ENCODE measurements at regions not wholly inside any gene's neighbourhood (a gene's known extent, or its start where the extent isn't known, plus 50 kb on each side); places are given as distances from the start of the nearest gene placed in this dataset.

DNA sequence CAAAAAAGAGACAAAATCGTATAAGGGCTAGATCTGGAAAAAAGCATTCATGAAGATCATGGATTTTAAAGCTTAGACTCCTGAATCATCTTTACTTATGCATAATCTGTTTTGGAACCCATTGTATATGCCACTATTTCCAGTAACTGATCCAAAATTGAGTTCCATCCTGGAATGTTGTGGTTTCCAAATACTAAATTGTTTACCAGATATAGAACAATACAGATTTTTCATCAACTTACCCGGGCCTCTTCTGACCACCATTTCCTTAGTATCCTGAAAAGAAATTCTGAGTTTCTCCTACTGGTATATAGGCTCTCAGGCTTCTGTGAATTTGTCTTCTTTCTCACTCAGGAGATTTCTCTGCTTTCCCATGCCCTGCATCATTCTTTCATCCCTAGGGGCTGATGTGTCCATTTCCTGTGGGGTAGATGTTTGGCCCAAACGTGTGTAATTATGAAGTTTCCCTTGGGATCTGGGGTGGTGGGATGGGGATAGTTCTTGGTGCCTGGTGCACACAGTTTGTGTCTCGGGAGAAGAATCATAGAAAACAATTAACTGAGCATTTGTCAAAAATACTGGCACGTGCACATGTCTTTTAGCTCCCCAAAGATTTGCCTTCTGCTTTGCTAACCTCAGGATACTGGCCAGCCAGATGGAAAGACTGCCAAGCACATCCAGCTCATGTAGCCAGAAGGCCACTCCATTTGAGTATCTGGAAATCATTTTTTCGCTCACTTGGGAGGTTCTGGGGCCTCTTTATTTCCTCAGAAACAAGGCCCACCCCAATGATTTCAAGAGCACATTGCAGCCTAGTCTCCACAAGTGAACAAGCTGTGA lies 127.8 kb downstream of the NTMT2 start:
- peak; percentile 86 for DNase-seq

DNA sequence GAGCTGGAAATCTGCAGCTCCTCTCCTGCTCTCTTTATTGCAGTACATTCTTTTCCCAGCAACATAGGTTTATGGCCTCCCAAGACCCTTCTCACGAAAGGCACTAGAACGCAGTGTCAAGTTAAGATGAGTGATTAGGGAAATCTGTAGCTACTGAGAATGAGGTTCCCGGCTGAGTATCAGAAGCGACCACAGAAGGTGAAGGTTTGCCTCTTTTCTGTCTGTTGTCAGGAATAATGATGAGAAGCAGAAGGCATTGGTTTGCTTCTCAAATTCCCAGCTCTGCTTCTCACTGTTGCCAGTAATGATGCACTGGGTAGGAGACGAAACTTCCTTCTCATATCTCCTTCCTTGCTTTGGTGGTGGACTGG lies 128.4 kb downstream of the NTMT2 start:
- no peak for DNase-seq

DNA sequence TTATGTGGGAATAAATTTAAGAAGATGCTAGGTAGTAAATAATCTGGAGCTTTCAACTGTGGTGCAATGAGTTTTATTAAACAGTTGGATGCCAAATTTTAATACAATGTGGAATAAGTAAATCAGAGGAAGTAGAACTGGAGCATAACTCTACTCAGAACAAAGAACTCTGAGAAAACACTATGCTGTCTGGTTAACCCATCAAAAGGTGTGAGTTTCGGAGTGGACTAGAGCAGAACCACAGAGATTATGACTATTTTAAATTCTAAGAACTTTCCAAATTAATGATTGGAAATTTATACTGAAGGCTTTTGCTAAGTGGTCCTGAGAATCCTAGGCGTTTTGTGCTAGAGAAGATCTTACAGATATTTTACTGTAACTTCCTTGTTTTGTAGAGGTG lies 132.2 kb downstream of the NTMT2 start:
- DNase-seq = no peak

DNA sequence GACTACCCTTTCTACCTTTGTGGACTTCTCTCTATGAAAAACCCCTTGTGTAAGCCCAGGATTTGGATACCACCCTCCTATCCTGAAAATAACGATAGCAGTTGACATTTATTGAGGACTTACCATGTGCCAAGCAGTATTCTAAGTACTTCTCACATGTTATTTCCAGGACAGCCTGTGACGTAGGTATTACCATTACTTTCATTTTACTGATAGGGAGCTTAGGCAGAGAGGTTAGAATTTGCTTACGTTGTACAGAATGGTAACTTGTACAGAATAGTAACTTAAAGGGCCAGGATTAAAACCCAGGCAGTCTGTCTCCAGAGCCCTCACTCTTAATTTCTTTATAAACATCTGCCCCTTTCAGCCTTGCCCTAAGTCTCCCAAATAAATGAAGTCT lies 138.3 kb downstream of the NTMT2 start:
- DNase-seq = no peak

DNA sequence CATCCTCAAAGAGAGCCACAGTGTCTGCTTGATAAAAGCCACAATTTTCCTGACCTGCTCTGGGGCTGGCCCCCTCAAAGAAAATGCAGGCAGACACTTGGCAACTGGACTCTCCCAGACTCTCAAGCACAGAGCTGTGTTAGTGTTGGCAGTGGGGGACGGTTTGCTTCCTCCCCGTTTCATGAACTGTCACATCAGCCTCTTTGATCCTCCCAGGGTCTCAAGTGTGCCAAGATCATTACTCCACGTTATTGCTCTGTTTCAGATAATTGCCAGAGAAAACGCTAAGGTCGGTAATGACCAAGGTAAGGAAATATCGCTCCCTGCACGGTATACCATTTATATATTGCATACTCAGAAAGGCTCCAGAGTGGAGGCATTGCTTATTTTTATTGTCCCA lies 138.8 kb downstream of the NTMT2 start:
- DNase-seq = peak; percentile 81

DNA sequence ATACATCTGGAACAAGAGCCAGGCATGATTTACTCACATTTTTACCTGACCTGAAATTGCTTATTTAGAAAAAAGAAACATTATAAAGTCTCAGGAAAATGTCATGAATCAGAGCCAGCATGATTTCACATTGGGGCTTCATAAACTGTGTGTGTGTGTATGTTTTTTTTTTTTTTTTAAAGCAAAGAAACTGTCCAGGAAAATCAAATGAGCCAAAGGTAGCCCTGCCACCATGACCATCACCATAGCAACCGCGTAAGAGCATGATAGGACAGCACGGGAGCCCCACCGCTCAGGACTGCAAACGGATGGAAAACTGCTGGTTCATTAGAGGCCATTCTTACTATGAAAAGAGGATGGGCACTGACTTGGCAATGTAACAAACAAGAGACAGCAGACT lies 139.2 kb downstream of the NTMT2 start:
- DNase-seq = peak; percentile 66

DNA sequence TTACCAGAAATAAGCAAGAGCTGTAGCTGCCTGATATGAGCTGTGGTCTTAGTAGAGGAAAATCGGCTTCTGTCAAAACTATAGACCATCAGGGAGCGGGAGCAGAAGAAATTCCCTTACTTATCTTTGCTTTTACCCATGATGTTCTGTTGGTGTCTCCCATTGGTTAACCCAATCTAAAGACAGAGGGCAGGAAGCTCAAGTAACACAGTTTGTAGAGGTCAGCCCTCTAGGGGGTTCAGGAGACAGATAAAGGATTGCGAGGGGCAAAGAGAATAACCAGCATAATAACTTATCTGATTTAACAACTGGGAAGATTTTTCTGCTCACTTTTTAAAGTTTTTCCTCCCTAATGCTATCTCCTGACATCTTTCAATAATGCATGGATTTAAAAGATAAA lies 142.4 kb downstream of the NTMT2 start:
- DNase-seq = no peak

DNA sequence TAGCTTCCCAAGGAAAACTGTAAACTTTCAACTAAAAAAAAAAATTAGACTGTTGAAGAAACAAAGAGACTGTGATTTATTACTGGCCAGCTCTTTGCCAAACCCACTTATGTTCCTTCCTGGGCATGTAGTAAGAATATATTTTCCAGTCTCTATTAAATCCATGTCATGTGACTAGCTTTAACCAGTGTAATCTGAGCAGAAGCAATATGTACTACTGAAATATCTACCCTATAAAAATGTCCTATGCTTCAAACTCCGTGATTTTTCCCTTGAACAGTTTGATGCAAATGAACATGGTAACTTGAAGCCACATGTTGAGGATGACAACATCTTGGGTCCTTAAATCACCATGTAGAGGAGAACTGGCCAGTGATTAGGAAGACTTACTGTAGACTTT lies 144.5 kb downstream of the NTMT2 start:
- DNase-seq = no peak

DNA sequence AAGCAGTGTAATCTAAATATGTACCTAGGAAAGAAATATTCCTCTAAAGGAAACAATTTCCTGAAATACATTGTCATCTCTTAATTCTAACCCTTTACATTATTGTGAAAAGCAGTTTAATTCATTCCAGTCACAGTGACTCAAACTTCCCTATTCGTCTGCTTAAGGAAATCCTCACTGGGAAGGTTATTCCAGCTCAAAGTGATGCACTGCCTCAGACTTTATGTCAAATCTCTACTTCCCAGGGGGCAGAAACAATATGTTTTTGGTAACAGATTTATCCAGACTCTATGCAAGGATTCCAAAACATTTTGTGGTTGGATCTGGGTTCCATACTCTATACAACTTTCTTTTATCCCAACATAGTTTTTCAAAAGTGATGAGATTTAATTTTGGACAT lies 145.2 kb downstream of the NTMT2 start:
- no peak for DNase-seq

DNA sequence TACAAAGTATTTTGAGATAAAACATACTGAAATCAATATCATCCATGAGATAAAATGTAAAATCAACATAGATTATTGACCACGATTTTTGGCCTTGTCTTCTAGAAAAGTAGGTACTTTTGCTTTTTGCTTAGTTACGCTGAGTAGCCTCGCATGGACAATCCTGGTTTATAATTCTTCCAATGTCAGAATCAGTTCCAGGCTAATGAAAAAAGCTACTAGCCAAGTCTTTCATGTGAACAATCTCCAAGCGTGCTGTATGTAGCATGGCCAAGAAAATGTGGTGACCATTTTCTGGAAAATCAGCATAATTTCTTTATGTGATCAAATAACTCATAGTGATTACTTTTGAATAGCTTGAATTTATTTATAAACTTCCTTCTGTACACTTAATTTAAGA lies 145.8 kb downstream of the NTMT2 start:
- no peak for DNase-seq

DNA sequence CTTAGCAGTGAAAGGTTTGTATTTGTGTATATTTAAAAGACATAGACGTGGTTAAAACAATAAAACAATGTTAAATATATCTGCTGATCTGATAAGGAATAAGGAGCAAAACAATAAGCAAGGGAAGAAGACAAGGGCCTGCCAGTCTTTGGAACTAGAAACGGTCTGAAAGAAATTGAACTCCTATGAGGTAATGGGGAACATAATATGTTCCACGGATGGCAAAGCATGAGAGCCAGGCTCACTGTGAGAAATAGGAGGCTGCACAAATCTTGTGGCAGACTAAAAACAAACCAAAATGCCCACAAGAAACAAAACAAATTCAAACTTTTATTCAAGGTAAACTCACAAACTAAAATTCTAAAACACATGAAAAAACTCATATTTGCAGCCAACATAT lies 150.5 kb downstream of the NTMT2 start:
- no peak for DNase-seq

DNA sequence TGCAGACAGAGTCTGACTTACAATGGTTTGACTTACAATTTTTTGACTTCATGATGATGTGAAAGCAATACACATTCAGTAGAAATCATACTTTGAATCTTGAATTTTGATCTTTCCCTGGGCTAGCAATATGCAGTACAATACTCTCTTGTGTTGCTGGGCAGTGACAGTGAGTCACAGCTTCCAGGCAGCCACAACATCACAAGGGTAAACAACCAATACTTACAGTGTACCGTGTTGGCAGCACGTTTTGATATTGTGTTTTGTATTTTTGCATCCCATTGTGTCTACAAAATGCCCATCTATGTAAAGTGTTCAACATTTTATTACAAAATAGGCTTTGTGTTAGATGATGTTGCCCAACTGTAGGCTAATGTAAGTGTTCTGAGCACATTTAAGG lies 150.9 kb downstream of the NTMT2 start:
- no peak for DNase-seq

DNA sequence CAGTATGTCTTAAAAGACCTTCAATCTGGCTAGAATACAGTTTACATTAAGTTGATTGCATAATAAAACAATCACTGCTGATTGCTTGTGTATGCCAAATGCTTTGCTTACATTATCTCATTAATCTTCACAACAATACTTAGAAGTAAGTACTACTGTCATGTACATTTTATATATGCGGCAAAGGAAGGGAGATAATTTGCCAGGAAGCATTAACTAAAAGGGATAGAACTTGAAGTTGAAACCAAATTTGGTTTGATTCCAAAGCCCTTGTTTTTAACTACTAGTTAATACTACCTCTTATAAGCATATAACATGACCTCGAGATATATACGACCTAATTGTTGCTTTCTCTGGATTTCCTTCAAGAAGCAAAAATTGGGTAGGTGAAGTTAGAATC lies 155.8 kb downstream of the NTMT2 start:
- no peak for DNase-seq

DNA sequence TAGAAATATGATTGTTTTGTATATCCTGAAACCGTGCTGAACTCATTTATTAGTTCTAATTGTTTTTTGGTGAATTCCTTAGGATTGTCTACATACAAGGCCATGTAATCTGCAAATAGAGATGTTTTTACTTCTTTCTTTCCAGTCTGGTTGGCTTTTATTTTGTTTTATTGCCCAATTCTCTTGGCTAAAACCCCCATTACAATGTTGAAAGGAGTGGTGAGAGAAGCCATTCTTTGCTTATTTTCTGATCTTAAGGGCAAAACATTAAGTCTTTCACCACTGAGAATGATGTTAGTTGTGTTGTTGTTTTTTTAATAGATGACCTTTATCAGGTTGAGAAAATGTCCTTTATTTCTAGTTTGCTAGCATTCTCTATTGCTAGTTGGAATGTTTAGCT lies 157.3 kb downstream of the NTMT2 start:
- no peak for DNase-seq

DNA sequence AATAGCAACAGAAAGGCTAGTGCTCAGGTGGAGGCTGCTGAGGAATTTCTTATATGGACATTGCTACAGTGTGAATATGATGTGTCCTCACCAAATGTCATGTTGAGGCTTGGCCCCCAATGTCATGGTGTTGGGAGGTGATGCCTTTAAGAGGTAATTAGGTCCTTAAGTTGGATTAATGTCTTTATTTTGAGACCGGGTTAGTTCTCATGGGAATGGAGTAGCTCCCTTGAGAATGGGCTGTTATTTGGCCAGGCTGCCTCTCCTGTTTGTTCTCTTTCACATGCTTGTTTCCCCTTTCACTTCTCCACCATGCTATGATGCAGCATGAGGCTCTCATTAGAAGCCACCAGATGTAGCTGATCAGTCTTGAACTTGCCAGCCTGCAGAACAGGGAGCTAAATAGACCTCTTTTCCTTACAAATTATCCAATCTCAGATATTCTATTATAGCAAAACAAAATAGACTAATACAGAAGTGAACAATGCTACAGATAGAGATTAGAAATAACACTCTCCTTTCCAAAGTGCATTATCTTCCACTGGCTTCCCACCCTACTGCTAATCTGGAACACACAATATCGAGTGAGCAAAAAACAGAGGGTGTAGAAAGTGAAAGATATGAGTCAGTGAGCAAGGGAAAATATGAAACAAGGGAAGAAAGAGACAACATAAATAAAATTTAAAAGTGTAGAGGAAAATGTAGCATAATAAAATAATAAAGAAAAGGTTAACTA lies 160.2 kb downstream of the NTMT2 start:
- DNase-seq = no peak

DNA sequence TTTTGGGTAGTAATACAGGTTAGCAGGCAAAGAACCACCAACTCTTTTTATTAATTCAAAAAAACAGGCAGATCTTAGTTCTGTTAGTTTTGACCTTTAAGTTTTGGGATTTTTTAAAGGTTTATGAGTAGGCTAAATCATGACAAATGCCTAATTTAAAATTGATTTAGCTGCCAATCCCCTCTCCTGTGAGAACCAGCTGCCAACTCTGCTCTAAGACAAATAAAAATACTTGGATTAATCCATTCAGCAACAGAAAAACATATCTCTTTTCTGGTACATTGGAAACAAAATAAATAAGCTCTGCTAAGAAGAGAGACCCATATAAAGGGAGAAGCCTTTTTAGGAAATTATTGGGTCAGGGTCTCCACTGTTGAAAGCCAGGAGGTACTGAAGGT lies 160.8 kb downstream of the NTMT2 start:
- DNase-seq = no peak

DNA sequence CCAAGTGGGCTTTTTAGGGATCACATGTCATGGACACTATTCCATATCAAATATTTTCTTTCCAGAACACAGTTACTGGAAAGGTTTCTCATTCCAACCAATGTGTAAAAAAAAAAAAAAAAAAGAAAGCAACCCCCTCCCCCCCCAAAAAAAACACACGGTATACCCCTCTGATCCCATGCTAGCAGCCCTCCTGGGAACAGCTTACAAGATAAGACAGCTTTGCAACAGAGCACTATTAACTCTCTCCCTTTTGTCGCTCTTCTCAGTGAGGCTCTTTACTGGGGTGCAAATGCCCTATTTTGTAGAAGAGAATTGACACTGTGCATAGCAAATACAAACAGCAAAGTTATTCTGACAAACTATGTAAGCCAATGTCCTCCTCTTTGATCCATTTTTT lies 161.2 kb downstream of the NTMT2 start:
- no peak for DNase-seq

DNA sequence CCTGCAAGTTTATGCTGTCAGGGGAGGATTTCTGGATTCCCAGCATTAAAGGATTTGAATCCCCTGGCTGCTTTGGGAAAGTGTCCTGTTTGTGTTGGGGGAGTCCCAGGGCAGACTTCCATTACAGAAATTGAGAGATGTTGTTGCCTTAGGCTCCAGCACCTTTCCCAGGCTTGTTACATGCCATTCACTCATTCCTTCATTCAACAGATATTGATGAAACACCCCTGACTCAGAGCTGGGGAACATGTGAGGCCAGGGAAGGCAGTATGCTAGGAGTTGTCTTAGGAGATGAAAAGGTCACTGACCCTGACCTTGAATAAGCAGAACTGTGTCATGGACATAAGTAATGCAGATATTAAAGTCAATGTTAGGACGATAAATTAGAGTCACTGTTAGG lies 161.7 kb downstream of the NTMT2 start:
- no peak for DNase-seq

DNA sequence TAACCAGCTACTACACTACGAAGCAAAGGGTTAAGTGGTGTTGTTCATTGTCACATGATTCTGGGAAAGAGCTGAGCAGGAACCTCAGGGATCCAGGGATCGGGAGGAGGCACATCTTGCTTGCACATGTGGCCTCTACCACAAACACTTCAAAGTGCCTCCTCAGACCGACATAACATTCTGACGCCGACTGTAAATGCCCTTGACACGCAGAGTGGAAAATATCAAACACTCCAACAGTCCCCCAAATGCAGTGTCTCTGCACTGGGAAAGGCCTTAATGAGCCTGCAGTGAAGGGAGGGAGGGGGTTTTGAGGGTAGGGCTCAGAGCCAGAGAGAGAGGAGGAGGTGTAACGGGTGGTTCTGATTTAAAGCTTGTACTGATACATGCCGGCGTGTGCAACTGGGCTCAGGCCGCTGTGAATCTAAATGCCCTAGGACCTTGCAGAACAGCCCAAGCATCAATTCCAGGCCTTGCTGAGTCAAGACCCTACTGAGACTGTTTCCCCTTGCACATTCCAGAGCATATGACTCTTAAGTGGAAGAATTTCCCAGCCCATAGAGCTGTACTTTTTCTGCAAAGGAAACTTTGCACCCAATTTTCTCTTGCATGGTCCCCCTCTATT lies 163.7 kb downstream of the NTMT2 start:
- DNase-seq = peak; percentile 66

DNA sequence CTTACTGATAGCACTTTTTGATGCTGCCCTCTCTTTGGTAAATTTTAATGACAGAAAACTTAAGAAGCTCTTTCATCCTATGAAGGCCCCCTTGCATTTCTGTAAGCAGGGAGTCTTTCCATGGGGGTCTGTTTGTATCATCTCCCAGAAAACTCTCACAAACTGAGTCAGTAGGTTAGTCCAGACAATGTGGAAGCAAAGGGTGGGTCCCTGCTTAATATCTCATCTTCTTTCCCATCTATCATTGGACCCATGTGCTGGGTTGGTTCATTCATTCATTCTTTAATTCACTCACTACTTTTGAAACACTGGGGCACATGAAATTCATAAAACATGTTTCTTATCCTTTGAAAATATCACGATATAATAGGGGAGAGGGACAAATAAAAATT lies 164.3 kb downstream of the NTMT2 start:
- no peak for DNase-seq

DNA sequence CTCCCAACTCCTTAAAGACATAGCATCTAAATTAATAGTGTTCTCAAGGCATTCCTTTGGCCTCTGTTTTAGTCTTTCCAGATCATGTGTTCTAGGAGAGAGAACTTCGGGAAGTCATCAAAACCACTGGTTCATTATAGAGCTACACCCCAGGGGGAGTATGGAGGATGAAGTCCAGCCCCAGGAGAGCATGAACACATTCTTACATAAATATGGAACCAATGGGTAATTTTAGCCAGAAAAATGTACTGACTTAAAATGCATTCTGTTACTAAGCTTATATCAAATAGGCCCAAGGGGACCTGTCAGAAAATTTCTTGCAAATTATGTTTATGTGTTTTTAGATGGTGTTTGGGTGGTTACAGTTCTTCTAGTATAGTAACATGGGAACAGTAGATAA lies 165.2 kb downstream of the NTMT2 start:
- no peak for DNase-seq

DNA sequence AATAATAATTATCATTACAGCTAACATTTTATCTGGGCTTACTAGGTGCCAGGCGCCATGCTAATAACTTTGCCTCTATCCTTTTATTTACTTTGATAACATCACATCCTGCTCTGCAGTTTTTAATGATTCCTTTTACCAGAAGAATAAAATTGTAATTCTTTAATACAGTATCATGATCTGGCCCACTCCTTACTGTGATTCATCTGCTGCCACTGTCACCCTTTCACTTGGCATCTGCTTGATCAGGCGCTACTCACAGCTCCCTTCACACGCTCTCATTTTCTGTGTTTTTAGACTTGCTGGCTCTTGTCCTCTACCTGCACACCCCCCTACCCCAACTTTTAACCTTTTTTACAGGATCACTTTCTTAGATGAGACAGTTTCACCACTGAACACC lies 167.5 kb downstream of the NTMT2 start:
- DNase-seq = no peak

DNA sequence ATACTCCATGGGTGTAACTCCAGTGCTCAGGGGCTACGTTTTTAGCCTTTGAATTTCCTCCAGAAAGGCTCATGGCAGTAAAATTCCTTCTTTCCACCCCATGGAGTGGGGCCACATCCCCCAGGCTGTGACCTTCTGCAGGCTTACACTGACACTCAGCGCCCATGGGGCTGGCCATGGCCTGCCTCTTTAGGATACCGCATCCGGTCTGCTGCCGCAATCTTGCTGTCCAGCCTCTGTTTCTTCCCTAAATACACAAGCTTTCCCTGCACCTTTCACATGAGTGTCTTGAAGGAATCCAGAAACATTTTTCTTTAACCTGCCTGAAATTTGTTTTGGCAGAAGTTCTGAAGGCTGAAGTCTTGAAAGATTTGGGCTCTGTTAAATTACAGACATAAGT lies 170.5 kb downstream of the NTMT2 start:
- DNase-seq = no peak

DNA sequence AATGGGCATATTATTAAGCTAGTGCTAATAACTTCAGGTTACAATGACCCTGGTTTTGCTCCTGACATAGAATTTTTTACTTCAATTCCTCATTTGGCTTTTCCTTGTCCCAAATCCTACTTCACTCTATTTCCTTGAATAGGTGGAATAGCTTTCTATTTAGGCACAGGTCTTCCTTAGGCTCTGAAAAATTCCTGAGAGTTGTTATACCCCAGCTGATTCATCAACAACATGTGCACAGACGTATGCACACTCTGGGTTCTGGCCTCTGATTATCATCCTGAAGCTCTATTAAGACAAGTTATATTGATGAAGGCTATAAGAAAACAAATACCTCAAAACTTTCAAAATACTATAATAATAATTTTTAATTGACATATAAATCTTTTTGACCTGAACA lies 172.4 kb downstream of the NTMT2 start:
- DNase-seq = no peak

Data from right hindlimb (tissue), 1 donor.